ENCODE measurements at regions not wholly inside any gene's neighbourhood (a gene's known extent, or its start where the extent isn't known, plus 50 kb on each side); places are given as distances from the start of the nearest gene placed in this dataset.
"Not testable (repeated sequence)": the region's sequence is repeated elsewhere in the genome, so short reads cannot be mapped to it uniquely, and the experiment has no call there.

DNA sequence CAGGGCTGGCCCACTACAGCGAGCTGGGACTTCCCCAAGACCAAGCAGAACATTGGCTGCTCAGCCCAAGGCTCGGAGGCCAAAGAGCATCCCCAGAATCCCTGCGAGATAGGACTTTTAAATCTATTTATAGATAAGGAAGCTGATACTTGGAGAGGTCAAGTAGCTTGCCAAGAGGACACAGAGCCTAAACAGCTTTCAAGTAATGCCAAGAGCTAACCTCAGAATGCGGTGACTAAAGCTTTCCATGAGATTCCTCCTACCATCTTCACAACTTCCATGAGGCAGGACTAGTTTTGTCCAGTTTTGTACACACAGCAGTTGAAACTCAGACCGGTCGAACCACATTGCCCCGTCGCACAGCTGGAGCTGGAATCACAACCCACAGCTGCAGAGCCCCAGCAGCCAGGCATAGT lies 168.1 kb upstream of the TOP1 start:
- DNase-seq, result no peak

DNA sequence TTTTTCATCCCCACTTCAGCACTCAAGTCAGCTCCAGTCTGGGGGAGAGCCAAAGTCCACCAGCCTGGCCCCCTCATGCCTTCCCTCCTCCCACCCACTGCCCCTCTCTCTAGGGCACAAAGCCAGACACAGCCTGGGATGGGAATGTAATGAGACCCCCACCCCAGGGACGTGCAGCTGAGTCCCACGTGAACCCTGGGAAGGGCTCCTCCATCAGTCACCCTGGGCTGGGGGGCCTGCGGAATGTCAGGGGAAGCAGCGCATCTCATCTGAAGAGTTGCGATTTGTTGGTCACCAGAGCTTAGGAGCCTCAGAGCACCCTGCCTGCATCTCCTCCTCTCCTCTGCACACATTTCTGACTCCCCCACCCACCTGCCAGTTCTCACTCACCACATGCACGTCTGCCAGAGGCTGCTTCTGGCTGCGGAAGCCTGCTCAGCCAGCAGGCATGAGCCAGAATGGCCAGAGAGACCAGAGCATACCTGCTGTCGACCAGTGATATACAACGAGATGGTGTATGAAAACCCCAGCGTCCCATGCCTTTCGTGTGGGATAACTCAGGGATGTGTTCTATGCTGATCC lies 167.1 kb upstream of the TOP1 start:
- no peak for DNase-seq

DNA sequence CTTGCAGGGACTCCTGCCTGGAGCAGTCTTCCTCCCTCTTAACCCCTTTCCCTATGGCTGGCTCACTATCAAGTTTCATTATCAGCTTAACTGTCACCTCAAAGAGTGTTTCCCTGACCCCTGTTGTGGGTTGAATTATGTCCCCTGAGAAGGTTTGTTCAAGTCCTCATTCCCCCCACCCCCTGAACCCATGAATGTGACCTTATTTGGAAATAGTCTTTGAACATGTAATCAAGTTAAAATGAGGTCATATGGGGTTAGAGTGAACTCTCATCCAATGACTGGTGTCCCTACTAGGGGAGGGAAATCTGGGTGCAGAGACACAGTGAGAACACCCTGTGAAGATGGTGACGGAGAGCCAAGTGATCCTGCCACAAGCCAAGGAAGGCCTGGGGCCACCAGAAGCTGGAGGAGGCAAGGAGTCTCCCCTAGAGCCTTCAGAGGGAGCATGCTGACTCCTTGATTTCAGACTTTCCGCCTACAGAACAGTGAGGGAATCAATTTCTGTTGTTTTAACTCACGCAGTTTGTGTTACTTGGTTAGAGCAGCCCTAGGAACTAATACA lies 165.2 kb upstream of the TOP1 start:
- no peak for DNase-seq

DNA sequence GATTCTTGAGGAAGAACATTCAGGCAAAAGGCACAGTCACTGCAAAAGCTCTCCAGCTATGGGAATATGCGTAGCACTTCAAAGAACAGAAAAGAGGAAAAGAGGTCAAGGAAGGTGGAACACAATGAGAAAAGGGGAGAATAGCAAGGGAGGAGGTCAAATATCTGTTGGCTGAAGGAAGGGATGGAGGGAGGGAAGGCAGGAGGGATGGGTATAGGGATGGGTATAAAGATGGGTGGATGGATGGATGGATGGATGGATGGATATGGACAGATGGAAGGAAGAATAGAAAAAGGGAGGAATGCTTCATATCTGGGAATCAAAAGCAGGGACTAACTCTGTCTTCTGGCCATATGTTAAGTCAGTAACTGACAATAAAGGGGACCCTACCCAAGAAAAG lies 164.2 kb upstream of the TOP1 start:
- DNase-seq, result no peak

DNA sequence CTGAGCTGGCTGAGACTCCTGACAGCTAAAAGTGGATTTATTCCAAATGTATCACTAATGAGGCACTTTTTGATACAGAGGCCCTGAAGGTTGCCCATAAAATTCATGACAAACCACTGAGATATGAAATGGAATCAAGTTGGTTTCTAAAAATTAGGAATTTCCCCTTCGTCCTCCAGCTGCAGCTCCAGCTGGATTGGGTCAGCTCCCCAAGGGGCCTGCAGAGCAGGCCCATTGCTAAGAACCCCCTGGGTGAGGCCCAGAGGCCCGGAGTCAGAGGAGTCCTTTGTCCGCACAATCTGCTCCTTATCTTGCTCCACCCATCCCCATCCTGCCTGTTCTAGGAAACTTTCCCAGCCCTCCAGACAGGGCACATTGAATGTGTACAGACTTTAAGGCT lies 163.5 kb upstream of the TOP1 start:
- no peak for DNase-seq

DNA sequence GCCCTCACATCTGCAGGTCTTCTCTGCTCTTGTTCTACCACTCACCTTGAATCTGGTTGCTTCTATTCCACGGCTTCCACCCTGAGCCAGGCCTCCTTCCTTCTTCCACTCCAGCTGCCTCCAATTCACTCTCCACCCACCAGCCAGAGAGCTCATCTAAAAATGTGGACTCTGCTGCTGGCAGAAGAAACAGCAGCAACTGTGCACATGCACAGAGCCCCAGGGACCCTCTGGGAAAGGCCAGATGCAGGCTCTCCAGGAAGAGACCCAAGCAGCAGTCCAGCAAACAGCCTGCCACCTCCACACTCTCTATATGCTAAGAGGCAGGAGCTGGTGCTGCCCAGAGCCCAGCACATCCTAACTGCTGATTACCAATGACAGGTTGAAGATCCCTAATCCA lies 162.6 kb upstream of the TOP1 start:
- DNase-seq, result no peak

DNA sequence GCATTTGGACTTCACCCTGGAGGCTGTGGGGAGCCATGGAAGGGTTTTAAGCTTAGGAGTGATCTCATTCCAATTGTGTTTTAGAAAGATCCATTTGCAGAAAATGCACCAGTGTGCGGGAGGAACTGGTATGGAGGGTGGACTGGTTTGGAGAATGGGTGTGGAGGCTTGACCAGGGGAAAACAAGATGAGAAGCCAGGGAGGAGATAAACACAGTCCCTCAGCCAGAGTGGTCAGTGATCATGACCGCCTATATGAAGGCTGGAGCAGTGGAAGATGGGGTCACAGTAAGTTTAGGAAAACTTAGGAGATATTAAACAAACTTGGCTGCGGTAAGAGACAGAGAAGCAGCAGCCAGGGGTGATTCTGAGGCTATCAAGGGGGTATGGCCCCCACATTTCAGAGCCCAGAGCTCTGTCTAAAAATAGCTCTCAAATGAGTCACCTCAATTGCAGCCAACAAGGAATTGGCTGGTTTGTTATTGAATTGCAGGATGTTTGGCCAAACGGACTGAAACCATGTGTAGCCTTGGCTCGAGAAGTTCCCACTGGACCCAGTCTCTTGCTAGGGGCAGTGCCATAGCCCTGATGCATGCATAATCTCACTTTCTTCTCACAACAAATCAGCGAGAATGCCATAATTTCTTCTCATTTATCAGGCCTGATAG lies 159.9 kb upstream of the TOP1 start:
- no peak for DNase-seq

DNA sequence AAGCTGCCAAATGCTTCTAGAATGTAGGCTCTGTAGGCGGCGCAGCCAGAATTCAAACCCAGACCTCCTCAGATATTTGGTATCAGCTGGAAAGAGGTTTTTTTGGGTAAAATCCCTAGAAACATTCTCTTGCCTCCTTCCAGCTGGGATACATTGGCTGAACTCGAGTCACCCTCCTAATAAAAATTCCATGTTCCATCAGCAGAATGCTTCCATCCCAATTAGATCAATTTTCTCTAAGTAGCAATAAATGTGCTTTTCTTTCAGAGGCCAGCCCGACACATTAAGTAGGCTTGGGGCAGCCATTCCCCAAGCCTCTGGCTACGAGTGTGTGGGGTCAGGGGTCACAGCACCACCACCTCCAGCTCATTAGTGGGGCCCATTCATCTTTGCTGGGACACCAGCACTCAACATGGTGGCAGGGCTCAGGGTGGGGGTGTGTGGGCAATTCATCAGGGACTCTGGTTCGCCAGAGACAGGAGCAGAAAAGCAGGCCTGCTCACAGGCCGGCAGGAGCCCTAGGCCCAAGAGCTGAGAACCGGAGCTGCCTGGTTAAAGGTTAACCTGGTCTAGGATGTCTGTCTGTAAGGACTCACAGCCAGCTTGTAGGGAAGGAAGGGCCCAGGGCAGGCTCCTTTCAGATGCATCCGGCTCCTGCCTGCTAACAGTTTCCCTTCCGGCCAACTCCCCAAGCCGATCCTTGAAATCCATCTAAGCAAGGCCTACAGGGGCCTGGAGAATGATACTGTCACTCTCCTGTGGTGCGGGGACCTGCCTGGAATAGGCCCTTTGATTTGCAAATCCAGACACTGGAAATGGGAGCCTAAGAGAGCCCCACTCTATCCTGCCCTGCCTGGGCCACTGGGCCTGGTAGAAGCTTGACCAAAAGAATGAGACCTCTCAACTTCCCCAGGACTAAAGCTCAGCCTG lies 159.1 kb upstream of the TOP1 start:
- no peak for DNase-seq

DNA sequence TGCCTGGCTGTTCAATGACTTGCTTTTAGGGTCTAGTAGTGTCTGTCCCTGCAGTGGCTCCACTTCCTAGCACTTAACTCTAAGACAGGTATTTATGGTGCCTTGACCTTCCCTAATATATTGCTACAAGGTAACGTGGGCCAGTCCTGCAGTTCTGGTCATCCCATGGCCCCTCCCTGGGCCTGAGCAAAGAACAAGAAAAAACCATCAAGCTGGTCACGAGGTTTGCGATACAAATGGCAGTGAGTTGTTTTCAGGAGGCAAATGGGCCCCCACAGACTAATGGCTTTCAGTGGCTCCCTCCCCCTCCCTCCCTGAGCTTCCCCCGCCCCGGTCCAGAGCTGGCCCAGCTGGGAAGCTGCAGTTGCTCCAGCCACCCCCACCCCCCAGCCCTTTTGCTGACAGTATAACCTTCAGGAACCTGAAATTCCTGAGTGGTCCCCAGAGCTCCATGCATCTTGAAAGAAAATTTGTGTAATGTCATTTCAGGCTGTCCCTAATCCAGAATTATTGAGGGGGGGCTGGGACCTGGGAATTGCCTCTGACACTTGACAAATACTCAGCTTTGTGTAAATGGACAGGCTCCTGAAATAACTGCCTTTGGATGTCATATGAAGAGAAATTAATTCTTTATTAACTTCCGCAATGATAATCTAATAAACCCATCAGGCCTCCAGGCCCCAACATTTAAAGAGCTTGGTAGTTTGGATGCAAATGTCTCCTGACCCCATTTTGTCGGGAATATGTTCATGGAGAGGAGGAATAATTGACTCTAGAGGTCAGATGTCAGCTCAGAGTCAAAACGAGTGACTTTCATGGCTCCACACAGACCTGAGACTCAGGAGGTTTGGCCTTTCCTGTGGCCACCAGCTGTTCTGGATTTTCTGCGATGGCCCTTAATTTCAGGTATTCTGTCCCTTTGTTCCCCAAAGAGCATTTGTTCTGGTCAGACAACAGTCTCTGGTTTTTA lies 153.2 kb upstream of the TOP1 start:
- no peak for DNase-seq

DNA sequence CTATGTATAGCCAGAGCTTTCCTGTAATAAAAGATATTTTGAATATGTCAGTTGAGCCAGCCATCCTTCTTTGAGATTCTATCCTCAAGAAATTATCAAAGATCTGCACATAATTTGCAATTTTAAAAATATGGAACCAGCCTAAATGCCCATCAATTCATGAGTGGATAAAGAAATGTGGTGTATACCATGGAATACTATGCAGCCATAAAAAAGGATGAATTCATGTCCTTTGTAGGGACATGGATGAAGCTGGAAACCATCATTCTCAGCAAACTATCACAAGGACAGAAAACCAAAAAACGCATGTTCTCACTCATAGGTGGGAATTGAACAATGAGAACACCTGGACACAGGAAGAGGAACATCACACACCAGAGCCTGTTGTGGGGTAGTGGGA lies 150.5 kb upstream of the TOP1 start:
- not testable (repeated sequence) for DNase-seq

DNA sequence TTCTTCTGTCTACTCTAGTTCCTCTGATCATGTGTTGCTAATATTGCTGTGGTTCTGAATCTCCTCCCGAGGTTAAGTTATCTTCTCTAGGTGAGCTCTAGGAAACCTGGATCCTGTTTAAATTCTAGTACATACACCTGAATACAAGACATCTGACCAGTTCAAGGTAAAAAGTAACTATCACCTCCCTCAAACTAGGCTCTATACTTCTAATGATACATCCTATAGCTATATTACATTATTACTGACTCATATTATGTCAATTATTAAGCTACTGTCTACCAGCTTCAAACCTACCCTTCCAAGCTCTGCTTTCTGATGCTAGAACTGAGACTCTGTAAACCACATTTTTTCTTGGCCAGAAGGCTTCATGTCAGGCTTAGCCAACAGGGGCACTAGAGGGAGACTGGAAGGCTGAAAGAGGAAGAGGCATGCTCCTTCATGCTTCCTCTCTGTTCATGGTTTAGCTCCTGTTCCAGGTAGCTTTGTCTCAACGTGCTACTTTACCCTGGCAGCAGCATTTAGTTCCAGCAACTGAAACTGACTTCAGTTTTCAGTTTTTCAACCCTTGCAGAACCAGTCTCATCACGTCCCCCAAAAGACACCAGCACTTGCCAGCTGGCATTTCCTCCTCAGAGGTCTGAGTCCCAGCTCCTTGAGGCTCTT lies 148.4 kb upstream of the TOP1 start:
- no peak for DNase-seq

DNA sequence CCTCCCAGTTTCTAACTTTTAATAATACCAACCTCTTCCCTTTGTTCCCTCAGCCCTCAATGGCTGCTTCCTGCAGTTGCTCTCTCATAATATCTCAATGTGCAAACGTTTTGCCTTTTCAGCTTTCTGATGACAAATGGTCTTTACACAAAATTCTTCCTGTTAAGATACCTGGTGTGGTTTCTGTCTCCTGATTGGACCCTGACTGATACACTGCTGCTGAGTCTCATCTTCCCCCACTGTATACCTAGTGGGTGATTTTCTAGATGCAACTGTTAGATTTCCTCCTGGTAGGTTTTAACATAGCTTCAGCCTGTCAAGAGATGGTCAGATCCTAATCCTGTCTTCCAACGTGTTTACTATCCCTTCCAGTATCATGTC lies 147.9 kb upstream of the TOP1 start:
- DNase-seq, result no peak

DNA sequence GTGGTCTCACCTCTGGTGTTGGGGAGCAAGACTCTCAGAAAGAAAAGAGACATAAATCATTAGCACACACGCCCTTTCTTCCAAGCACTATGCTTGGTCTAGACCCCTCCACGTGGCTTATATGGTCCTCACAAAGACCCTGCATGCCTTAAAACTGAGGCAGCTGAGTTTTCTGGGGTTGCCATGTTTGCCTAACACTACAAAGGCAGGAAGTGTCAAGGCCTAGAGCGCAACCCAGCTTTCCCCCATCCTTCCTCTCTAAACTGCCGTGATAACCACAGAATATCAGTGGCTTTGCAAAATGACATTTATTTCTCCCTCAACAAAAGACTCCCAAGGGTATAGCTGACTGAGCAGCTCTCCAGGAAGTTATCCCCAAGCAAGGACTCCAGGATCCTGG lies 146.5 kb upstream of the TOP1 start:
- no peak for DNase-seq

DNA sequence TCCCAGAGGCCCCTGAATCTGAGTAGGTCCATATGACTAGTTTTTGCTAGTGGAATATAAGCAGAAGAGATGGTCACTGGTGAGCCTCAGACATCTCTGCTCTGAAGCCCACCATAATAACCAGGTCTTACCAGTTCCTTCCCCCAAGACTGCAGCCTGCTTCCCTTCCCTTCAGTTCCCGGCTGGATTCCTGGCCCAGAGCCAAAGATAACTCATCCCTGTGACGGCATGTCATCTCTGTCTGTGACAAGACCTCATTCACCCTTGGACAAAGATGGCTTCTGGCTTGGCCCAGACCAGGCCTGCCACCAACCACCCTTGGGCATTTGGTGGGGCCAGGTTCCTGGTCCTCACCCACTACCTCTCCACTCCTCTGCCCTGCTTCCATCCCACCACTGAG lies 145.5 kb upstream of the TOP1 start:
- no peak for DNase-seq

DNA sequence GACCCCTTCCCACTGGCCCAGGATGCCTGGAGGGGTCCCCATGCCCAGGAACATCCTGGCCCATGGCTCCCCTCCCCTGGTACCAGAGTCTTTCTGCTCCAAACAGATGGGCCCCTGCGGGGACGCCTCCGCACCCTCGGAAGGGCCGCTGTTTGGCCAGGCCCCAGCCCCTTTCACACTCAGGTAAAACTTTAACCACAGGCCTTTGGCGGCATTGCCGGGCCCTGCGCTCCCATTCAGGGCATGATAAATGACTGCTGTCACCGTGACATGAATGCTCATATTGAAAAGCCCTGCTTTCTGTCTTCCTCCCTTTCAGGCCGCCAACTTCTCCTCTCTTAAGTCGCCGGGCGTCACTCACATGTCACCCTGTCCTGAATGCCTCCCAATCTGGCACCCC lies 141.5 kb upstream of the TOP1 start:
- no peak for DNase-seq

DNA sequence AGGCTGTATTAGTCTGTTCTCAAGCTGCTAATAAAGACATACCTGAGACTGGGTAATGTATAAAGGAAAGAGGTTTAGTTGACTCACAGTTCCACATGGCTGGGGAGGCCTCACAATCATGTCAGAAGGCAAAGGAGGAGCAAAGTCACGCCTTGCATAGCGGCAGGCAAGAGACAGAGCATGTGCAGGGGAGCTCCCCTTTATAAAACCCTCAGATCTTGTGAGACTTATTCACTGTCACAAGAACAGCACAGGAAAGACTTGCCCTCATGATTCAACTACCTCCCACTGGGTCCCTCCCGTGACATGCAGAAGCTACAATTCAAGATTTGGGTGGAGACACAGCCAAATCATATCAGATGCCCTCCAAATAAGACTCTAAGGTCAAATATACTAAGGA lies 139.4 kb upstream of the TOP1 start:
- DNase-seq, result not testable (repeated sequence)

DNA sequence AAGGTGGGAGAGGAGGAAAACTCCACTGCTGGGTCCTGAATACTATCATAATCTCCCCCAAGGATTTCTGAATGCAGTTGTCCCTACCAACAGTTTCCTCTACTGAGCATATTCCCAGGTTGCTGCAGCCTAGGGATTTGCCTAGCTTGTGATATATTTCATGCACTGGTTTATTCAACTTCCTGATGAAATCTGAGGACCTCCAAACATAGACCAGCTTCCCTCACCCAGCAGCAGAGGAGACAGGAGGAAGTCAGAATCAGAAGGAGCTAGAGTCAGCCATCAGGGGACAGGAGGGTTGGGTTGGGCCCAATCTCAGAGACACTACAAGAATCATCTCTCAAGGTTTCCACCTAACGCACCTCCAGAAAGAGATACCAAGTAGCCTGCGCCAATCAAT lies 138.4 kb upstream of the TOP1 start:
- no peak for DNase-seq

DNA sequence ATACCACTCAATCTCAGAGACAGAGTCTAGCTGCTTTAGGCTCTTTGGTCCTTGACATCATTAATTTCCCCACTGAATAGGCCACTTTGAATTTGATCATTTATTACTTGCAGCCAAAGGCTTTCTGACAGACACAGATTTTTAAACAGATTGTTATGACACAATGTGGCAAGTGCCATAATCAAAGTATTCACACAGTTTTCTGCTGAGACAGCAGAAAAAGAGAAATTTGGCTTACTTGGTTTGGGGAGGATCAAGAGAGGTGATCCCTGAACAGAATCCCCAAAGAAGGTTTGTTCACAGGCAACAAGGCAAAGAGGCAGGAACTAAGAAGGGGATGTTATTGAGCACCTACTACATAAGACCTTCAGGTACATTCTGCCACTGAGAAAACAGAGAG lies 138.0 kb upstream of the TOP1 start:
- DNase-seq, result no peak

DNA sequence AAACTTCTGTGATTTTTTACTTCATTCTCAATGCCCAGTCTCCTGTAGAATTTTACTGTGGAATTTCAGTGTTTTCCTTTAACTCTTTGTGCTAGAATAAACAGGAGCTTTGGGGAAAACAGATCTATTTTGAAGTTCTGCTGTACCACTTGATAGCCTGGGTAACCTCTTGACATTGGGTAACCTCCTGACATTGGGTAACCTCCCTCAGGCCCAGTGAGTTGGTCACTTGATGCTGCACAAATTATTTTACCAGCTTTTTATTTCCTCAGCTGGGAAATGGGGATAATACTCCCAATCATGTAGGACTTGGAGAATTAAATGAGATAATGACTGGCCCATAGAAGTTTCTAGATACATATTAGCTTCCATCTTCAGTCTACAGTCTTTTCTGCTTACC lies 137.3 kb upstream of the TOP1 start:
- no peak for DNase-seq

DNA sequence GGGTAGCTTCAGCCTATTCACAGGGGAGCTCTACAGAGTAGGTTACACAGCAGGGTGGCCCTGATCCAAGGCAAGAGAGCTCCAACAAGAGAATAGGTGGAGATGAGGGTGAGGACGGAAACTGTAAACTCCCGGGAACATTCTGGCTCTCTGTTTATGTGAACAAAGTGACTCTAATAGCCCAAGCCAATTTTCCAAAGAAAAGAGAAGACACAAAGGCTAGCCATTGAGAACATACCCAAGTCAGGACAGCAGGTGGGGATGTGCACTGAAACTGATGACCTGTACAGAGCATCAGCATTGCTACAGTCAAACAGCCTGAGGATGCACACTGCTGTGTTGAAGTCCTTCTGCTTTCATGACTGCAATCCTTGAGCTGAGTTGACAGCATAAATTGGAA lies 136.0 kb upstream of the TOP1 start:
- DNase-seq, result no peak

DNA sequence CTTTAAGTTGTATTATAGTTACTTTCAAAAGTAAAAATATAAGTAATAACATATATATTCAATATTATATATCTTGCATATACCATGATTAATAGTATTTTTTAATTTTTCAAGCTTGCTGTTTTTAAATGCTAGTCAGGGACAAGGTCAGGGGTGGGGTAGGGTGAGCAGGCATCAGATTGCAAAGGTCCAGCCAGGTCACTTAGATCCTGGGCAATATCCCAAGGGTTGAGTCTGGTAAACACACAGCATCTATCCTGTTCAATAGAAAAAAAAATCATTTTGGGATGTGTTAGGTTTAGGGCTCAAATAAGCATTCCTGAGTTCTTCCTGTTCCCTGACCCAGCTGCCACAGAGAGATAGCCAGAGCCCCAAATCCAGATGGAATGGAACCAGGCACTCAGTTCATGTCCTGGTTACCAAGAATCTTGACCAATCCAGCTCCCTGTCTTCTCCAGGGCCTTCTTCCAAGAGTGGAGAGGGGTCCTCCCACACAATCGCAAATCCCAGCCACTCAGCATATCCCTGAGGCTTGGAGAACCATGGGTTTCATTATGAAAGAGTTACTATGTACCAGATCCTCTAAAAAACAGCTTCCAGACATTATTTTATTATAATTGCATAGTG lies 134.9 kb upstream of the TOP1 start:
- no peak for DNase-seq

DNA sequence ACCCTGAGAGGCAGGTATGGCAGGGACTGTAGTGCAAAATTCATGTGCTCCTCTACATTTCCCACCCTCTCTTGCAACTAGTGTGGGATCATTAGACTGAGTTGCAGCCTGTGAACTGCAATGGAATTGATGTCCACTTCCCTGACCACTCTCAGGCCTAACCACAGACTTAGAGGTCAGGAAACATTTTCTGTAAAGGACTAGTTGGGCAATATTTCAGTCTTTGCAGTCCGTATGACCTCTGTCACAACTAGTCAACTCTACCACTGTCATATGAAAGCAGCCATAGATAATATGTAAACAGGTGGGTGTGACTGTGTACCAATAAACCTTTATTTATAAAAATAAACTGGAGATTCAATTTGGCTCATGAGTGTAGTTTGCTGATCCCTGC lies 134.4 kb upstream of the TOP1 start:
- DNase-seq, result no peak
